ENCODE measurements at regions not wholly inside any gene's neighbourhood (a gene's known extent, or its start where the extent isn't known, plus 50 kb on each side); places are given as distances from the start of the nearest gene placed in this dataset.
"Not testable (repeated sequence)": the region's sequence is repeated elsewhere in the genome, so short reads cannot be mapped to it uniquely, and the experiment has no call there.

GRCh38 chrX:65854437-65854836, 185.4 kb downstream of the VSIG4 start:
- TF ChIP-seq, protein P1, sequence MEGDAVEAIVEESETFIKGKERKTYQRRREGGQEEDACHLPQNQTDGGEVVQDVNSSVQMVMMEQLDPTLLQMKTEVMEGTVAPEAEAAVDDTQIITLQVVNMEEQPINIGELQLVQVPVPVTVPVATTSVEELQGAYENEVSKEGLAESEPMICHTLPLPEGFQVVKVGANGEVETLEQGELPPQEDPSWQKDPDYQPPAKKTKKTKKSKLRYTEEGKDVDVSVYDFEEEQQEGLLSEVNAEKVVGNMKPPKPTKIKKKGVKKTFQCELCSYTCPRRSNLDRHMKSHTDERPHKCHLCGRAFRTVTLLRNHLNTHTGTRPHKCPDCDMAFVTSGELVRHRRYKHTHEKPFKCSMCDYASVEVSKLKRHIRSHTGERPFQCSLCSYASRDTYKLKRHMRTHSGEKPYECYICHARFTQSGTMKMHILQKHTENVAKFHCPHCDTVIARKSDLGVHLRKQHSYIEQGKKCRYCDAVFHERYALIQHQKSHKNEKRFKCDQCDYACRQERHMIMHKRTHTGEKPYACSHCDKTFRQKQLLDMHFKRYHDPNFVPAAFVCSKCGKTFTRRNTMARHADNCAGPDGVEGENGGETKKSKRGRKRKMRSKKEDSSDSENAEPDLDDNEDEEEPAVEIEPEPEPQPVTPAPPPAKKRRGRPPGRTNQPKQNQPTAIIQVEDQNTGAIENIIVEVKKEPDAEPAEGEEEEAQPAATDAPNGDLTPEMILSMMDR (IDR thresholded peaks at IDR 0.05): not testable (repeated sequence)
- not testable (repeated sequence) for TF ChIP-seq EZH2 (IDR thresholded peaks at IDR 0.05)

Data from neural progenitor cell (in vitro differentiated cells).